ENCODE measurements at regions not wholly inside any gene's neighbourhood (a gene's known extent, or its start where the extent isn't known, plus 50 kb on each side); places are given as distances from the start of the nearest gene placed in this dataset.

- intact Hi-C loops (cut with DNase I): no loop called here
- no peaks in the 10 kb centered on the region for H3K27me3 ChIP-seq
- H3K9me3 ChIP-seq: no peaks in the 10 kb centered on the region
- TF ChIP-seq, protein P1, sequence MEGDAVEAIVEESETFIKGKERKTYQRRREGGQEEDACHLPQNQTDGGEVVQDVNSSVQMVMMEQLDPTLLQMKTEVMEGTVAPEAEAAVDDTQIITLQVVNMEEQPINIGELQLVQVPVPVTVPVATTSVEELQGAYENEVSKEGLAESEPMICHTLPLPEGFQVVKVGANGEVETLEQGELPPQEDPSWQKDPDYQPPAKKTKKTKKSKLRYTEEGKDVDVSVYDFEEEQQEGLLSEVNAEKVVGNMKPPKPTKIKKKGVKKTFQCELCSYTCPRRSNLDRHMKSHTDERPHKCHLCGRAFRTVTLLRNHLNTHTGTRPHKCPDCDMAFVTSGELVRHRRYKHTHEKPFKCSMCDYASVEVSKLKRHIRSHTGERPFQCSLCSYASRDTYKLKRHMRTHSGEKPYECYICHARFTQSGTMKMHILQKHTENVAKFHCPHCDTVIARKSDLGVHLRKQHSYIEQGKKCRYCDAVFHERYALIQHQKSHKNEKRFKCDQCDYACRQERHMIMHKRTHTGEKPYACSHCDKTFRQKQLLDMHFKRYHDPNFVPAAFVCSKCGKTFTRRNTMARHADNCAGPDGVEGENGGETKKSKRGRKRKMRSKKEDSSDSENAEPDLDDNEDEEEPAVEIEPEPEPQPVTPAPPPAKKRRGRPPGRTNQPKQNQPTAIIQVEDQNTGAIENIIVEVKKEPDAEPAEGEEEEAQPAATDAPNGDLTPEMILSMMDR (IDR thresholded peaks at IDR 0.05): no peak
- no peak for TF ChIP-seq EP300 (IDR thresholded peaks at IDR 0.05)
- no peak for TF ChIP-seq POLR2AphosphoS5 (IDR thresholded peaks at IDR 0.05)
- TF ChIP-seq POLR2A (IDR thresholded peaks at IDR 0.05; ENCODE audit: low read depth): no peak
- no peak for DNase-seq (ENCODE audit: extremely low spot score)
- H3K4me3 ChIP-seq: no peak overlapping the region
- H3K4me1 ChIP-seq: no peaks in the 10 kb centered on the region
- no peak overlapping the region for H3K27ac ChIP-seq (replicated peaks in 1 of 4)
- H3K36me3 ChIP-seq: no peaks in the 10 kb centered on the region
- 92% methylated on average over 3 of the region's 3 CpGs for WGBS
Measured at GRCh38 chr3:106014971-106015370, 146.2 kb upstream of the CBLB start.

- H3K27ac ChIP-seq (replicated peaks in 1 of 4): no peak overlapping the region
- WGBS: 99% methylated on average over 4 of the region's 4 CpGs
- H3K9me3 ChIP-seq: no peaks in the 10 kb centered on the region
- no peaks in the 10 kb centered on the region for H3K36me3 ChIP-seq
- H3K4me1 ChIP-seq: no peaks in the 10 kb centered on the region
- no peak overlapping the region for H3K4me3 ChIP-seq
- DNase-seq (ENCODE audit: extremely low spot score): no peak
- no peaks in the 10 kb centered on the region for H3K27me3 ChIP-seq
- no peak for TF ChIP-seq EP300 (IDR thresholded peaks at IDR 0.05)
- TF ChIP-seq, protein P1 (IDR thresholded peaks at IDR 0.05): no peak
- no peak for TF ChIP-seq POLR2A (IDR thresholded peaks at IDR 0.05; ENCODE audit: low read depth)
- TF ChIP-seq POLR2AphosphoS5 (IDR thresholded peaks at IDR 0.05): no peak
- intact Hi-C loops (cut with DNase I): no loop called here
Measured at GRCh38 chr3:106018102-106018501, 149.3 kb upstream of the CBLB start.

DNA sequence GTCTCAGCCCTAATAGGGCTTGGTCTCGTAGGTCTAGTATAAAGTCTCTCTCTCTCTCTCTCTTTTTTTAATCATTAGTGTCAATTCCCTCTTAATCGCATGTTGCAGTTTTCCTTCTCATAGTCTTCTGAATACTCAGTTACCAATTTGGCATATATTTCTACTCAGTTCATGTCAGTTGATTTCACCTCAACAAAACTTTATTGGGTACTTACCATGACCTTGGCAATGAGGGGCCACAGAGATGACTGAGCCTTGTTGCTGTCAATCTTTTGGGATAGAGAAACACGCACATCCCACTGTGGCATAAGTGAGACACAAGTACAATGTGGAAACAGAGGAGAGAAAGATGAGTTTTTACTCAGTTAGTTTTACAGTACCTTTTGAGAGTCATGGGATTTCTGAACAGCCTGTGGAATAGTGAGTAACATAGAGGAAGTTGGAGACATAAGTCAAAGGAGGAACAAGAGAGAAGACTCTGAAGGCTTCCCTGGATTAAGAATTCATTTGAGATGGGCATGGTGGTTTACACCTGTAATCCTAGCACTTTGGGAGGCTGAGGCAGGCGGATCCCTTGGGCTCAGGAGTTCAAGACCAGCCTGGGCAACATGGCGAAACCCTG is 150.2 kb upstream of the CBLB start:
- Histone ChIP-seq H3K9me3 (no peaks in the 10 kb centered on the region), H3K27me3 (no peaks in the 10 kb centered on the region), H3K4me1 (no peaks in the 10 kb centered on the region), H3K27ac (replicated peaks in 1 of 4) (no peak overlapping the region), H3K4me3 (no peak overlapping the region), H3K36me3 (no peaks in the 10 kb centered on the region)
- WGBS: 96% methylated on average over 5 of the region's 5 CpGs
- intact Hi-C loops (cut with DNase I): no loop called here
- TF ChIP-seq, protein P1 (IDR thresholded peaks at IDR 0.05): no peak
- TF ChIP-seq POLR2AphosphoS5 (IDR thresholded peaks at IDR 0.05) (no peak), POLR2A (IDR thresholded peaks at IDR 0.05; ENCODE audit: low read depth) (no peak), EP300 (IDR thresholded peaks at IDR 0.05) (no peak)
- DNase-seq (ENCODE audit: extremely low spot score): no peak

DNA sequence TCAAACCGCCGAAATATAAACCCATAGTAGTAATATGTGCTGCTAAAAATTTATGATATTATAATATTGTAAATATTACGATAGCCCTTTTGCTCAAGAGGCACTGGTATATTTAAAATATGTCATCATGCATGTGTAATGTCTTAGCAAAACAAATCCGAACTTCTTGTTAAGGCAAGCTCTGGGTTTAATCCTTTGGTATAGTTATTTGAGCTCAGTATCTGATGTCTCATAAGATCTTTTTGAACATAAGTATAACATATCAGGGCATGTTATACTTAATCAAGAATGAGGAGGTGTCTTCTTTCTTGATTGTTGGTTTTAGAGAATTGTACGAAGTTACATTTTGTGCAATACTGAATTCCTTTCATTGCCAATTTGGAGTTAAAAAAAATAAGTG is 154.1 kb upstream of the CBLB start:
- Histone ChIP-seq H3K4me1 (peaks cover 0 to 4% (median 0%) of the 10 kb centered on the region in 4 donors), H3K27me3 (no peaks in the 10 kb centered on the region), H3K36me3 (no peaks in the 10 kb centered on the region), H3K9me3 (no peaks in the 10 kb centered on the region), H3K4me3 (no peak overlapping the region), H3K27ac (replicated peaks in 1 of 4) (no peak overlapping the region)
- no peak for DNase-seq (ENCODE audit: extremely low spot score)
- intact Hi-C loops (cut with DNase I): no loop called here
- TF ChIP-seq POLR2AphosphoS5 (IDR thresholded peaks at IDR 0.05) (no peak), EP300 (IDR thresholded peaks at IDR 0.05) (no peak), POLR2A (IDR thresholded peaks at IDR 0.05; ENCODE audit: low read depth) (no peak)
- TF ChIP-seq, protein P1 (IDR thresholded peaks at IDR 0.05): no peak
- 80% methylated on average over 5 of the region's 5 CpGs for WGBS

All from esophagus muscularis mucosa (tissue), 4 donors.